Prostate gland (tissue), 2 donors: ENCODE measurements at regions not wholly inside any gene's neighbourhood (a gene's known extent, or its start where the extent isn't known, plus 50 kb on each side); places are given as distances from the start of the nearest gene placed in this dataset.

Source experiments
- DNase-seq: peaks from one replicate; pipeline ENCODE4 v3.0.0-alpha.2; 2019; ENCODE audit warnings: low spot score
- H3K27ac ChIP-seq, 2 donors: fragments of 200-600 bp; sonication (generic); 2 replicates each; pipeline ENCODE4 v1.5.1; 2017 to 2019
- H3K27me3 ChIP-seq: fragments of 200-600 bp; sonication (generic); replicated peaks from 2 replicates; pipeline ENCODE4 v1.5.1; 2019; ENCODE audit not compliant: insufficient read depth
- H3K36me3 ChIP-seq, 2 donors: fragments of 200-600 bp; sonication (generic); 1 replicate in 1 of 2; 2 replicates in 1 of 2; pipeline versions ENCODE4 v1.5.1 to v1.8.1; 2017 to 2019
- H3K4me1 ChIP-seq: fragments of 200-600 bp; sonication (generic); replicated peaks from 2 replicates; pipeline ENCODE4 v1.5.1; 2019
- H3K4me3 ChIP-seq, 2 donors: fragments of 200-600 bp; sonication (generic); 2 replicates each; pipeline ENCODE4 v1.5.1; 2017 to 2019
- H3K9me3 ChIP-seq: fragments of 200-600 bp; sonication (generic); 2 replicates; pipeline ENCODE4 v1.5.1; 2017
- CTCF ChIP-seq, 4 experiments: fragments of 200-600 bp in 2 of 4; fragments of 450-650 bp in 2 of 4; sonication (generic) in 2 of 4; IDR thresholded peaks; 1 replicate in 3 of 4; 2 replicates in 1 of 4; pipeline ENCODE4 v1.5.1; 2016 to 2019; ENCODE audit warnings: antibody characterized with exemption in 4 of 4, mild to moderate bottlenecking in 2 of 4, moderate library complexity in 2 of 4
- POLR2A ChIP-seq: fragments of 450-650 bp; IDR thresholded peaks from one replicate; pipeline ENCODE4 v1.6.1; 2016; ENCODE audit warnings: antibody characterized with exemption, mild to moderate bottlenecking
- POLR2AphosphoS5 ChIP-seq: sonication (generic); formaldehyde crosslinking; IDR thresholded peaks from one replicate; pipeline ENCODE4 v1.6.1; 2017; ENCODE audit warnings: antibody characterized with exemption
- whole genome bisulfite sequencing: methylation state at CpG from one replicate; pipeline ENCODE4 v1.1.5; 2018; 5-methylcytosine and 5-hydroxymethylcytosine counted together
- intact Hi-C: fragments of 100-400 bp; cut with DNase I; formaldehyde crosslinking; loops from one replicate; pipeline ENCODE4 v1.14.2; 2022

DNA sequence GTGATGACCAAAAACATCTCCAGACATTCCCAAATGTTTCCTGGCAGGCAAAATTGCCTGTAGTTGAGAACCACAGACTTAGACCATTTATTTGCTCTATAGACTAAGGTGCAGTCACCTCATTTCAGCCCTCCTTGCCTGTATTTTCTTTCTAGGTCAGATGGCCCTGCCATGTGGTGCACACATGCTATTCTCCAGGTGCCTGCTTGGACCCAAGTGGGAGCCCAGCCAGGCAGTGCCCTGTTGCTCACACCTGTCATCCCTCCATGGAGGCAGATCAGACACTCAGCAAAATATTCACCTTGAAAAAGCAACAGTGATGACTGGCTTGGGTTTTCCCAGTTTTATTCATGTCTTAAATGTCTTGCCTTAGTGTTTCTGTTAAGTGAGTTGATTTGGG, 311.4 kb downstream of the TFAP2C start:
- H3K9me3 ChIP-seq, result no peaks in the 10 kb centered on the region
- no peak overlapping the region for H3K27ac ChIP-seq
- intact Hi-C loops, result no loop called here
- no peak for DNase-seq
- H3K4me1 ChIP-seq, result no peaks in the 10 kb centered on the region
- no peaks in the 10 kb centered on the region for H3K36me3 ChIP-seq
- H3K27me3 ChIP-seq, result no peaks in the 10 kb centered on the region
- no peak overlapping the region for H3K4me3 ChIP-seq
- TF ChIP-seq POLR2AphosphoS5 (no peak), POLR2A (no peak), CTCF (IDR thresholded peaks at IDR 0.05) (no peak)

DNA sequence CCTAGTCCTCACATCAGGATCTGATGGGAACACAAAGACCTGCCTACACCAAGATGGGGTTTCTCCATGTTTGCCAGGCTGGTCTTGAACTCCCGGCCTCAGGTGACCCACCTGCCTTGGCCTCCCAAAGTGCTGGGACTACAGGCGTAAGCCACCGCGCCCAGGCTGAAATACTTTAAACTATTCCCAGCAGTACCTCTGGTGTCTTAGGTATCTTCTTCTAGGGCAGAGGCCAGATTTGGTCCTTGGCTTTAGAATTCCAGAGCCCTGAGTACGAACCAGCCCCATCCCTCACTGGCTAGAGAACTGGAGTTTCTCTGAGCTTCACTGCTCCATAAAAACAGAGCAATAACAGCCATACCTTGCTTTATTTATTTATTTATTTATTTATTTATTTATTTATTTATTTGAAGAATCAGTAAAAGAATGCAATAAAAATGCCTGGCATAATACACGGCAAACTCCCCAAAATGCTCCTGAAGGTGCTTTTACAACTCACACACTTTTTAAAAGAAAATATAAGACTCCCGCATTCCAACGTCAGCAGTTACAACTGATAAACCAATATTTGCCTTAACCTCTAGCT, 312.1 kb downstream of the TFAP2C start:
- DNase-seq, result no peak
- WGBS, result 74% methylated on average over 8 of the region's 8 CpGs
- no peaks in the 10 kb centered on the region for H3K36me3 ChIP-seq
- no peaks in the 10 kb centered on the region for H3K27me3 ChIP-seq
- H3K27ac ChIP-seq, result no peak overlapping the region
- no peak for TF ChIP-seq POLR2AphosphoS5
- no peak for TF ChIP-seq POLR2A
- TF ChIP-seq CTCF (IDR thresholded peaks at IDR 0.05), result no peak
- no peaks in the 10 kb centered on the region for H3K9me3 ChIP-seq
- no peaks in the 10 kb centered on the region for H3K4me1 ChIP-seq
- intact Hi-C loops, result no loop called here
- H3K4me3 ChIP-seq, result no peak overlapping the region

DNA sequence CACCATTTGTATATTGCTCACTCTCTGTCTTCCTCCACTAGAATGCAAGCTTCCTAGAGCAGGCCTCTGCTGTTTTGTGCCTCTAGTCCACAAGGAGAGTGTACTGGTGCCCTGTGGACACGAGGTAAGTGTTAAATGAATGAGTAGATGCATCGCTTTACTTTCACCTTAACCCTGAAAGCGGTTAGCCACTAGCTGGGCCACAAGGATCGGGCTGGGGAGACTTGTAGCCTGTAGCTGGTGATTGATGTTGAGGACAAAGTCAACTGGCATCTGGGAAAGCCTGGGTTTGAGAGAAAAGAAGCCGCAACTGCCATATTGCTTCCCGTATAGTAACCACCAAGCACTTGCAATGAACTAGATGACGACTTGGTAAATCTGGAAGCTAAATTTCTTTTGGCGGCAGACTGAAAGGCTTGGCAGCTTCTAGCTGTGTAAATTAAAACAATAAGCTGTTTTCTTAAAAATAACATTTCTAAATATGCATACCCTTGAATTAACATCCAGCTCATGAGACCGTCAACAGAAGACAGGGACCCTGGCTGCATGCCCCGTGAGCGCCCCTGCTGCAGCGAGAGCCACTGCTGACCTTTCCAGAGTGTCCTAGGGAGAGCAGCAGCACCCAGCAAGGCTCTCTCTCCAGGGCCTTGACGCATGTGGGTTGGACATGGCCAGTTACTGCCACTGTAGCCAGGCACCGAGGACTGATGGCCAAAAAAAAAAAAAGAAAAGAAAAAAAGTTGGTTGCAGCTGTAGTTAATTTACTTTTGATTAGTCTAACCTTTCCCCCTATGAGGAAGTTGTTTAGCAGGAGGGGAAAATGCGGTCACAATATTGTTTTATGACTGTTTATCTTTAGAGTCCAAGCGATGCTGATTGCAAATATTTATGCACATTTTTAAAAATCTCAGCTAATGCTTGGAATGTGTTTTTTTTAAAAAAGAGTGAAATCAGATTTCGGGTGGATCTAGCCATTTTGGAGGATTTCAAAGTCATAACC, 315.1 kb downstream of the TFAP2C start:
- Histone ChIP-seq H3K9me3 (no peaks in the 10 kb centered on the region), H3K36me3 (no peaks in the 10 kb centered on the region), H3K27ac (no peak overlapping the region), H3K4me3 (no peak overlapping the region), H3K4me1 (no peaks in the 10 kb centered on the region), H3K27me3 (no peaks in the 10 kb centered on the region)
- 70% methylated on average over 17 of the region's 17 CpGs for WGBS
- DNase-seq, result no peak
- intact Hi-C loops, result no loop called here
- TF ChIP-seq CTCF (IDR thresholded peaks at IDR 0.05) (no peak), POLR2AphosphoS5 (no peak), POLR2A (no peak)

- no peaks in the 10 kb centered on the region for H3K4me1 ChIP-seq
- WGBS, result 61% methylated on average over 5 of the region's 5 CpGs
- no peak for DNase-seq
- H3K27me3 ChIP-seq, result no peaks in the 10 kb centered on the region
- H3K27ac ChIP-seq, result no peak overlapping the region
- no peak for TF ChIP-seq POLR2A
- no peak for TF ChIP-seq POLR2AphosphoS5
- TF ChIP-seq CTCF (IDR thresholded peaks at IDR 0.05), result no peak
- intact Hi-C loops, result no loop called here
- no peaks in the 10 kb centered on the region for H3K36me3 ChIP-seq
- no peaks in the 10 kb centered on the region for H3K9me3 ChIP-seq
- no peak overlapping the region for H3K4me3 ChIP-seq
Measured at GRCh38 chr20:56945057-56945456, 316.0 kb downstream of the TFAP2C start.
